WTC11 (cell line): ENCODE measurements at regions not wholly inside any gene's neighbourhood (a gene's known extent, or its start where the extent isn't known, plus 50 kb on each side); places are given as distances from the start of the nearest gene placed in this dataset.

ENCODE experiments used
- CREB1 ChIP-seq: sonication (generic); formaldehyde crosslinking; IDR thresholded peaks from 2 replicates; pipeline ENCODE4 v1.8.0; 2023; ENCODE audit warnings: mild to moderate bottlenecking, missing genetic modification reagents
- FOXJ3 ChIP-seq: sonication (generic); formaldehyde crosslinking; IDR thresholded peaks from 2 replicates; pipeline ENCODE4 v1.9.0; 2021; ENCODE audit warnings: missing genetic modification reagents, mild to moderate bottlenecking, borderline replicate concordance
- JUN ChIP-seq: sonication (generic); formaldehyde crosslinking; IDR thresholded peaks from 2 replicates; pipeline ENCODE4 v1.8.0; 2023; ENCODE audit warnings: mild to moderate bottlenecking, missing genetic modification reagents
- NR3C1 ChIP-seq: sonication (generic); formaldehyde crosslinking; conservative IDR thresholded peaks from 2 replicates; pipeline ENCODE4 v1.8.1; 2023; ENCODE audit warnings: low read depth, mild to moderate bottlenecking, missing genetic modification reagents
- SP1 ChIP-seq: sonication (generic); formaldehyde crosslinking; conservative IDR thresholded peaks from 2 replicates; pipeline ENCODE4 v1.8.1; 2022; ENCODE audit warnings: missing genetic modification reagents
- TEAD4 ChIP-seq: sonication (generic); formaldehyde crosslinking; IDR thresholded peaks from 2 replicates; pipeline ENCODE4 v1.8.0; 2022; ENCODE audit warnings: mild to moderate bottlenecking, missing genetic modification reagents
- ZNF416 ChIP-seq: fragments of 250-450 bp; sonication (Bioruptor Pico); IDR thresholded peaks from 2 replicates; pipeline ENCODE4 v1.9.0; 2021; ENCODE audit warnings: mild to moderate bottlenecking, inconsistent platforms
- TF ChIP-seq, protein P1 (sequence below): fragments of 200-600 bp; IDR thresholded peaks from 2 replicates; pipeline ENCODE4 v1.8.0; 2022; ENCODE audit warnings: antibody characterized with exemption
- TF ChIP-seq, protein P2 (sequence below): sonication (generic); formaldehyde crosslinking; IDR thresholded peaks from 2 replicates; pipeline ENCODE4 v1.8.1; 2023; ENCODE audit warnings: mild to moderate bottlenecking, missing genetic modification reagents
- TF ChIP-seq, protein P3 (sequence below): sonication (generic); formaldehyde crosslinking; IDR thresholded peaks from 2 replicates; pipeline ENCODE4 v1.8.0; 2022; ENCODE audit warnings: mild to moderate bottlenecking, missing genetic modification reagents
- TF ChIP-seq, protein P4 (sequence below): sonication (generic); formaldehyde crosslinking; IDR thresholded peaks from 2 replicates; pipeline ENCODE4 v1.8.0; 2023; ENCODE audit warnings: mild to moderate bottlenecking, missing genetic modification reagents
- TF ChIP-seq, protein P5 (sequence below): sonication (generic); formaldehyde crosslinking; IDR thresholded peaks from 2 replicates; pipeline ENCODE4 v1.8.1; 2023; ENCODE audit warnings: mild to moderate bottlenecking, missing genetic modification reagents, moderate library complexity
- TF ChIP-seq, protein P6 (sequence below): sonication (generic); formaldehyde crosslinking; IDR thresholded peaks from 2 replicates; pipeline ENCODE4 v1.8.1; 2022; ENCODE audit warnings: mild to moderate bottlenecking, moderate library complexity, missing genetic modification reagents
- TF ChIP-seq, protein P7 (sequence below): fragments of 250-450 bp; sonication (Bioruptor Pico); IDR thresholded peaks from 2 replicates; pipeline ENCODE4 v1.8.0; 2021; ENCODE audit warnings: mild to moderate bottlenecking

DNA sequence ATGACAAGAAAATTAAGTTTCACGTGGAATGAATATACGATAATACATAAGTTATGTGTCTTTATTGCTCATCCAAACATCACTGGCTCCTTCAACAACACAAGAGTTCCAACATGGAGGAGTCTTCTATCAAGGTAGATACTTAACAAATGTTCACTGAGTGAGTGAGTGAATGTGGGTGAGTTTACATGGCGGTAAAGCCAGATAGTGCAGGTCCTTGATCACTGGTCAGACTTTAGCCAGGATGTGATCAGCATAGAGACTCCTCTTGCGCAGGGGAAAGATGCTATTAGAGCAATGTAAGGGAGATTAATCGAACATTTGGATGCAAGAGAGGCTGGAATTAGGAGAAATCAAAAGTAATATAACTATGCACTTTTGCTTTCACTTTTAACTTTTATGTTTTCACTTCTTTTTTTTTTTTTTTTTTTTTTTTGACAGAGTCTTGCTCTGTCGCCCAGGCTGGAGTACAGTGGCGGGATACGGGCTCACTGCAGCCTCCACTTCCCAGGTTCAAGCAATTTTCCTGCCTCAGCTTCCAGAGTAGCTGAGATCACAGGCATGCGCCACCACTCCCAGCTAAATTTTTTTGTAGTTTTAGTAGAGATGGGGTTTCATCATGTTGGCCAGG lies 249.0 kb upstream of the ID2 start:
- TF ChIP-seq, protein P1, sequence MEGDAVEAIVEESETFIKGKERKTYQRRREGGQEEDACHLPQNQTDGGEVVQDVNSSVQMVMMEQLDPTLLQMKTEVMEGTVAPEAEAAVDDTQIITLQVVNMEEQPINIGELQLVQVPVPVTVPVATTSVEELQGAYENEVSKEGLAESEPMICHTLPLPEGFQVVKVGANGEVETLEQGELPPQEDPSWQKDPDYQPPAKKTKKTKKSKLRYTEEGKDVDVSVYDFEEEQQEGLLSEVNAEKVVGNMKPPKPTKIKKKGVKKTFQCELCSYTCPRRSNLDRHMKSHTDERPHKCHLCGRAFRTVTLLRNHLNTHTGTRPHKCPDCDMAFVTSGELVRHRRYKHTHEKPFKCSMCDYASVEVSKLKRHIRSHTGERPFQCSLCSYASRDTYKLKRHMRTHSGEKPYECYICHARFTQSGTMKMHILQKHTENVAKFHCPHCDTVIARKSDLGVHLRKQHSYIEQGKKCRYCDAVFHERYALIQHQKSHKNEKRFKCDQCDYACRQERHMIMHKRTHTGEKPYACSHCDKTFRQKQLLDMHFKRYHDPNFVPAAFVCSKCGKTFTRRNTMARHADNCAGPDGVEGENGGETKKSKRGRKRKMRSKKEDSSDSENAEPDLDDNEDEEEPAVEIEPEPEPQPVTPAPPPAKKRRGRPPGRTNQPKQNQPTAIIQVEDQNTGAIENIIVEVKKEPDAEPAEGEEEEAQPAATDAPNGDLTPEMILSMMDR, result no peak
- TF ChIP-seq JUN (CRISPR knock-in tag), result no peak
- TF ChIP-seq, protein P2, sequence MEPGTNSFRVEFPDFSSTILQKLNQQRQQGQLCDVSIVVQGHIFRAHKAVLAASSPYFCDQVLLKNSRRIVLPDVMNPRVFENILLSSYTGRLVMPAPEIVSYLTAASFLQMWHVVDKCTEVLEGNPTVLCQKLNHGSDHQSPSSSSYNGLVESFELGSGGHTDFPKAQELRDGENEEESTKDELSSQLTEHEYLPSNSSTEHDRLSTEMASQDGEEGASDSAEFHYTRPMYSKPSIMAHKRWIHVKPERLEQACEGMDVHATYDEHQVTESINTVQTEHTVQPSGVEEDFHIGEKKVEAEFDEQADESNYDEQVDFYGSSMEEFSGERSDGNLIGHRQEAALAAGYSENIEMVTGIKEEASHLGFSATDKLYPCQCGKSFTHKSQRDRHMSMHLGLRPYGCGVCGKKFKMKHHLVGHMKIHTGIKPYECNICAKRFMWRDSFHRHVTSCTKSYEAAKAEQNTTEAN (CRISPR knock-in tag), result no peak
- TF ChIP-seq, protein P3, sequence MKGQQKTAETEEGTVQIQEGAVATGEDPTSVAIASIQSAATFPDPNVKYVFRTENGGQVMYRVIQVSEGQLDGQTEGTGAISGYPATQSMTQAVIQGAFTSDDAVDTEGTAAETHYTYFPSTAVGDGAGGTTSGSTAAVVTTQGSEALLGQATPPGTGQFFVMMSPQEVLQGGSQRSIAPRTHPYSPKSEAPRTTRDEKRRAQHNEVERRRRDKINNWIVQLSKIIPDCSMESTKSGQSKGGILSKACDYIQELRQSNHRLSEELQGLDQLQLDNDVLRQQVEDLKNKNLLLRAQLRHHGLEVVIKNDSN (CRISPR knock-in tag), result no peak
- TF ChIP-seq, protein P4, sequence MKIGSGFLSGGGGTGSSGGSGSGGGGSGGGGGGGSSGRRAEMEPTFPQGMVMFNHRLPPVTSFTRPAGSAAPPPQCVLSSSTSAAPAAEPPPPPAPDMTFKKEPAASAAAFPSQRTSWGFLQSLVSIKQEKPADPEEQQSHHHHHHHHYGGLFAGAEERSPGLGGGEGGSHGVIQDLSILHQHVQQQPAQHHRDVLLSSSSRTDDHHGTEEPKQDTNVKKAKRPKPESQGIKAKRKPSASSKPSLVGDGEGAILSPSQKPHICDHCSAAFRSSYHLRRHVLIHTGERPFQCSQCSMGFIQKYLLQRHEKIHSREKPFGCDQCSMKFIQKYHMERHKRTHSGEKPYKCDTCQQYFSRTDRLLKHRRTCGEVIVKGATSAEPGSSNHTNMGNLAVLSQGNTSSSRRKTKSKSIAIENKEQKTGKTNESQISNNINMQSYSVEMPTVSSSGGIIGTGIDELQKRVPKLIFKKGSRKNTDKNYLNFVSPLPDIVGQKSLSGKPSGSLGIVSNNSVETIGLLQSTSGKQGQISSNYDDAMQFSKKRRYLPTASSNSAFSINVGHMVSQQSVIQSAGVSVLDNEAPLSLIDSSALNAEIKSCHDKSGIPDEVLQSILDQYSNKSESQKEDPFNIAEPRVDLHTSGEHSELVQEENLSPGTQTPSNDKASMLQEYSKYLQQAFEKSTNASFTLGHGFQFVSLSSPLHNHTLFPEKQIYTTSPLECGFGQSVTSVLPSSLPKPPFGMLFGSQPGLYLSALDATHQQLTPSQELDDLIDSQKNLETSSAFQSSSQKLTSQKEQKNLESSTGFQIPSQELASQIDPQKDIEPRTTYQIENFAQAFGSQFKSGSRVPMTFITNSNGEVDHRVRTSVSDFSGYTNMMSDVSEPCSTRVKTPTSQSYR (CRISPR knock-in tag), result no peak
- no peak for TF ChIP-seq CREB1 (CRISPR knock-in tag)
- TF ChIP-seq, protein P5, sequence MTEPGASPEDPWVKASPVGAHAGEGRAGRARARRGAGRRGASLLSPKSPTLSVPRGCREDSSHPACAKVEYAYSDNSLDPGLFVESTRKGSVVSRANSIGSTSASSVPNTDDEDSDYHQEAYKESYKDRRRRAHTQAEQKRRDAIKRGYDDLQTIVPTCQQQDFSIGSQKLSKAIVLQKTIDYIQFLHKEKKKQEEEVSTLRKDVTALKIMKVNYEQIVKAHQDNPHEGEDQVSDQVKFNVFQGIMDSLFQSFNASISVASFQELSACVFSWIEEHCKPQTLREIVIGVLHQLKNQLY (CRISPR knock-in tag), result no peak
- TF ChIP-seq FOXJ3 (CRISPR knock-in tag), result no peak
- no peak for TF ChIP-seq NR3C1 (CRISPR knock-in tag)
- no peak for TF ChIP-seq SP1 (CRISPR knock-in tag)
- no peak for TF ChIP-seq TEAD4
- TF ChIP-seq, protein P6, sequence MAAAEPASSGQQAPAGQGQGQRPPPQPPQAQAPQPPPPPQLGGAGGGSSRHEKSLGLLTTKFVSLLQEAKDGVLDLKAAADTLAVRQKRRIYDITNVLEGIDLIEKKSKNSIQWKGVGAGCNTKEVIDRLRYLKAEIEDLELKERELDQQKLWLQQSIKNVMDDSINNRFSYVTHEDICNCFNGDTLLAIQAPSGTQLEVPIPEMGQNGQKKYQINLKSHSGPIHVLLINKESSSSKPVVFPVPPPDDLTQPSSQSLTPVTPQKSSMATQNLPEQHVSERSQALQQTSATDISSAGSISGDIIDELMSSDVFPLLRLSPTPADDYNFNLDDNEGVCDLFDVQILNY (CRISPR knock-in tag), result no peak
- TF ChIP-seq, protein P7, sequence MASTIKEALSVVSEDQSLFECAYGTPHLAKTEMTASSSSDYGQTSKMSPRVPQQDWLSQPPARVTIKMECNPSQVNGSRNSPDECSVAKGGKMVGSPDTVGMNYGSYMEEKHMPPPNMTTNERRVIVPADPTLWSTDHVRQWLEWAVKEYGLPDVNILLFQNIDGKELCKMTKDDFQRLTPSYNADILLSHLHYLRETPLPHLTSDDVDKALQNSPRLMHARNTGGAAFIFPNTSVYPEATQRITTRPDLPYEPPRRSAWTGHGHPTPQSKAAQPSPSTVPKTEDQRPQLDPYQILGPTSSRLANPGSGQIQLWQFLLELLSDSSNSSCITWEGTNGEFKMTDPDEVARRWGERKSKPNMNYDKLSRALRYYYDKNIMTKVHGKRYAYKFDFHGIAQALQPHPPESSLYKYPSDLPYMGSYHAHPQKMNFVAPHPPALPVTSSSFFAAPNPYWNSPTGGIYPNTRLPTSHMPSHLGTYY (CRISPR knock-in tag), result no peak
- TF ChIP-seq ZNF416 (CRISPR knock-in tag), result no peak
